Liver (tissue), 8 donors: ENCODE measurements at regions not wholly inside any gene's neighbourhood (a gene's known extent, or its start where the extent isn't known, plus 50 kb on each side); places are given as distances from the start of the nearest gene placed in this dataset.

Experiments
- DNase-seq: peaks from one replicate; pipeline ENCODE4 v3.0.0-alpha.2; 2017; ENCODE audit warnings: low spot score
- H3K27ac ChIP-seq, 2 donors: one replicate each; pipeline ENCODE4 v1.7.0; 2013; ENCODE audit warnings: inconsistent platforms in 2 of 2, low read length in 2 of 2, control low read depth in 1 of 2, low read depth in 1 of 2, mild to moderate bottlenecking in 1 of 2
- H3K27me3 ChIP-seq, 4 donors: one replicate each; pipeline versions ENCODE4 v1.6.1 to v1.7.0; 2013; ENCODE audit warnings: low read length in 3 of 4, inconsistent platforms in 1 of 4, mild to moderate bottlenecking in 1 of 4, moderate library complexity in 1 of 4; ENCODE audit not compliant: control insufficient read depth in 4 of 4, insufficient read depth in 4 of 4
- H3K36me3 ChIP-seq, 4 donors: one replicate each; pipeline versions ENCODE4 v1.6.1 to v1.7.0; 2013; ENCODE audit warnings: low read length in 3 of 4, mild to moderate bottlenecking in 3 of 4, low read depth in 1 of 4, moderate library complexity in 1 of 4; ENCODE audit not compliant: control insufficient read depth in 4 of 4, insufficient read depth in 3 of 4
- H3K4me1 ChIP-seq, 4 donors: one replicate each; pipeline versions ENCODE4 v1.6.1 to v1.7.0; 2013; ENCODE audit warnings: low read length in 3 of 4, mild to moderate bottlenecking in 3 of 4, moderate library complexity in 1 of 4; ENCODE audit not compliant: control insufficient read depth in 4 of 4, insufficient read depth in 4 of 4
- H3K4me3 ChIP-seq, 3 donors: one replicate each; pipeline versions ENCODE4 v1.6.1 to v1.7.0; 2013; ENCODE audit warnings: low read length in 3 of 3, control low read depth in 1 of 3, low read depth in 1 of 3, mild to moderate bottlenecking in 1 of 3
- H3K9ac ChIP-seq, 2 donors: one replicate each; pipeline ENCODE4 v1.7.0; 2013; ENCODE audit warnings: low read length in 2 of 2, mild to moderate bottlenecking in 2 of 2, moderate library complexity in 2 of 2, control low read depth in 1 of 2, low read depth in 1 of 2
- H3K9me3 ChIP-seq, 4 donors: one replicate each; pipeline versions ENCODE4 v1.6.1 to v1.7.0; 2013; ENCODE audit warnings: low read length in 3 of 4; ENCODE audit not compliant: control insufficient read depth in 4 of 4
- ATF3 ChIP-seq: IDR thresholded peaks from 2 replicates; pipeline ENCODE4 v1.6.1; 2016; ENCODE audit warnings: antibody characterized with exemption
- CTCF ChIP-seq: fragments of 150-350 bp; IDR thresholded peaks from 2 replicates; pipeline ENCODE4 v1.5.1; 2017; ENCODE audit warnings: improper control_type of control experiment, low read depth, low read length; ENCODE audit not compliant: missing input control
- EGR1 ChIP-seq, 2 donors: IDR thresholded peaks; 2 replicates each; pipeline ENCODE4 v1.6.1; 2016 to 2018; ENCODE audit warnings: antibody characterized with exemption in 2 of 2, low read depth in 2 of 2
- FOXA1 ChIP-seq: IDR thresholded peaks from 2 replicates; pipeline ENCODE4 v1.6.1; 2016; ENCODE audit warnings: antibody characterized with exemption
- FOXA2 ChIP-seq: IDR thresholded peaks from 2 replicates; pipeline ENCODE4 v1.6.1; 2016; ENCODE audit warnings: antibody characterized with exemption
- GABPA ChIP-seq, 2 donors: IDR thresholded peaks in 1 of 2; conservative IDR thresholded peaks in 1 of 2; 2 replicates each; pipeline ENCODE4 v1.6.1; 2016; ENCODE audit warnings: antibody characterized with exemption in 2 of 2, mild to moderate bottlenecking in 1 of 2, moderate library complexity in 1 of 2
- HNF4A ChIP-seq, 2 donors: conservative IDR thresholded peaks; 2 replicates each; pipeline ENCODE4 v1.6.1; 2016; ENCODE audit warnings: antibody characterized with exemption in 2 of 2, mild to moderate bottlenecking in 2 of 2
- JUND ChIP-seq, 2 donors: IDR thresholded peaks; 2 replicates each; pipeline ENCODE4 v1.6.1; 2016; ENCODE audit warnings: antibody characterized with exemption in 2 of 2
- MAX ChIP-seq: IDR thresholded peaks from 2 replicates; pipeline ENCODE4 v1.6.1; 2016; ENCODE audit warnings: antibody characterized with exemption
- NR2F2 ChIP-seq: IDR thresholded peaks from 2 replicates; pipeline ENCODE4 v1.6.1; 2016; ENCODE audit warnings: antibody characterized with exemption
- RAD21 ChIP-seq, 2 donors: IDR thresholded peaks; 2 replicates each; pipeline ENCODE4 v1.6.1; 2016; ENCODE audit warnings: antibody characterized with exemption in 2 of 2, mild to moderate bottlenecking in 2 of 2
- RXRA ChIP-seq, 2 donors: IDR thresholded peaks; 2 replicates each; pipeline ENCODE4 v1.6.1; 2017 to 2018; ENCODE audit warnings: antibody characterized with exemption in 2 of 2, mild to moderate bottlenecking in 1 of 2
- SP1 ChIP-seq: IDR thresholded peaks from 2 replicates; pipeline ENCODE4 v1.6.1; 2018; ENCODE audit warnings: antibody characterized with exemption, mild to moderate bottlenecking
- TAF1 ChIP-seq: conservative IDR thresholded peaks from 2 replicates; pipeline ENCODE4 v1.6.1; 2016; ENCODE audit warnings: antibody characterized with exemption, mild to moderate bottlenecking
- YY1 ChIP-seq: IDR thresholded peaks from 2 replicates; pipeline ENCODE4 v1.6.1; 2016; ENCODE audit warnings: antibody characterized with exemption, mild to moderate bottlenecking
- ZBTB33 ChIP-seq: IDR thresholded peaks from 2 replicates; pipeline ENCODE4 v1.6.1; 2016; ENCODE audit warnings: antibody characterized with exemption
- WGBS: extraction: QIAGEN DNeasy Blood & Tissue Kit; methylation state at CpG from one replicate; pipeline ENCODE4 v1.1.7; 2013; 5-methylcytosine and 5-hydroxymethylcytosine counted together
- donor health status: healthy.
- donor health status: healthy.
- donor health status: healthy.
- donor health status: healthy.
- donor health status: healthy.

- DNase-seq = no peak
- Histone ChIP-seq H3K27ac (no peak overlapping the region), H3K4me1 (no peaks in the 10 kb centered on the region), H3K9me3 (peaks cover 0 to 2% (median under 1%) of the 10 kb centered on the region in 4 donors), H3K9ac (no peak overlapping the region), H3K36me3 (no peaks in the 10 kb centered on the region), H3K4me3 (no peak overlapping the region), H3K27me3 (no peaks in the 10 kb centered on the region)
- TF ChIP-seq FOXA1 (no peak), RXRA (IDR thresholded peaks at IDR 0.05) (no peak), HNF4A (conservative IDR thresholded peaks at IDR 0.05) (no peak), NR2F2 (no peak), TAF1 (no peak)
Observed at GRCh38 chr13:108409730-108410129, 140.2 kb downstream of the TNFSF13B start.

- Histone ChIP-seq H3K36me3 (no peaks in the 10 kb centered on the region), H3K4me1 (no peaks in the 10 kb centered on the region), H3K9me3 (no peaks in the 10 kb centered on the region), H3K27ac (no peak overlapping the region), H3K27me3 (no peaks in the 10 kb centered on the region), H3K9ac (no peak overlapping the region), H3K4me3 (no peak overlapping the region)
- DNase-seq = no peak
- TF ChIP-seq TAF1 (no peak), EGR1 (IDR thresholded peaks at IDR 0.05; ENCODE audit: low read depth in 2 of 2) (no peak)
- 76% methylated on average over 6 of the region's 6 CpGs for WGBS
Observed at GRCh38 chr13:108419768-108420167, 150.2 kb downstream of the TNFSF13B start.

GRCh38 chr13:108425056-108425455 lies 155.5 kb downstream of the TNFSF13B start:
- no peak for DNase-seq
- Histone ChIP-seq H3K27ac (no peak overlapping the region), H3K27me3 (no peaks in the 10 kb centered on the region), H3K9me3 (no peaks in the 10 kb centered on the region), H3K4me1 (no peaks in the 10 kb centered on the region), H3K9ac (no peak overlapping the region), H3K36me3 (no peaks in the 10 kb centered on the region), H3K4me3 (no peak overlapping the region)
- 80% methylated on average over 4 of the region's 4 CpGs for WGBS
- TF ChIP-seq SP1 (no peak), HNF4A (conservative IDR thresholded peaks at IDR 0.05) (no peak), ATF3 (no peak), NR2F2 (no peak), RXRA (IDR thresholded peaks at IDR 0.05) (no peak), FOXA1 (no peak), TAF1 (no peak), EGR1 (IDR thresholded peaks at IDR 0.05; ENCODE audit: low read depth in 2 of 2) (no peak), YY1 (no peak), MAX (no peak), ZBTB33 (no peak), GABPA (IDR thresholded peaks at IDR 0.05 in 1 of 2, conservative IDR thresholded peaks at IDR 0.05 in 1 of 2) (no peak)

- DNase-seq = no peak
- H3K4me1 ChIP-seq = no peaks in the 10 kb centered on the region
- no peak overlapping the region for H3K4me3 ChIP-seq
- no peaks in the 10 kb centered on the region for H3K27me3 ChIP-seq
- H3K9ac ChIP-seq = no peak overlapping the region
- 88% methylated on average over 1 of the region's 1 CpG for WGBS
- H3K9me3 ChIP-seq = no peaks in the 10 kb centered on the region
- no peak overlapping the region for H3K27ac ChIP-seq
- no peaks in the 10 kb centered on the region for H3K36me3 ChIP-seq
- TF ChIP-seq RXRA (IDR thresholded peaks at IDR 0.05) (no peak), SP1 (no peak), FOXA1 (no peak), YY1 (no peak), RAD21 (IDR thresholded peaks at IDR 0.05) (no peak), GABPA (IDR thresholded peaks at IDR 0.05 in 1 of 2, conservative IDR thresholded peaks at IDR 0.05 in 1 of 2) (no peak), JUND (IDR thresholded peaks at IDR 0.05) (no peak), TAF1 (no peak), CTCF (no peak), FOXA2 (no peak), EGR1 (IDR thresholded peaks at IDR 0.05; ENCODE audit: low read depth in 2 of 2) (no peak), HNF4A (conservative IDR thresholded peaks at IDR 0.05) (no peak), MAX (no peak), NR2F2 (no peak)
Observed at GRCh38 chr13:108426893-108427292, 157.4 kb downstream of the TNFSF13B start.
